ENCODE measurements at regions not wholly inside any gene's neighbourhood (a gene's known extent, or its start where the extent isn't known, plus 50 kb on each side); places are given as distances from the start of the nearest gene placed in this dataset.
"Not testable (repeated sequence)": the region's sequence is repeated elsewhere in the genome, so short reads cannot be mapped to it uniquely, and the experiment has no call there.

GRCh38 chr20:11492386-11492785, 425.3 kb upstream of the BTBD3 start:
- no peak for DNase-seq

- no peak for DNase-seq
These were observed 424.8 kb upstream of the BTBD3 start for GRCh38 chr20:11492846-11493245.

GRCh38 chr20:11496380-11496779, 421.3 kb upstream of the BTBD3 start:
- no peak for DNase-seq

- DNase-seq, result no peak
These were observed 420.1 kb upstream of the BTBD3 start for GRCh38 chr20:11497545-11497944.

GRCh38 chr20:11499101-11499634, 418.5 kb upstream of the BTBD3 start:
- DNase-seq, result no peak

- DNase-seq, result no peak
These were observed 415.6 kb upstream of the BTBD3 start for GRCh38 chr20:11502061-11502460.

GRCh38 chr20:11502671-11503070, 415.0 kb upstream of the BTBD3 start:
- DNase-seq, result no peak

DNA sequence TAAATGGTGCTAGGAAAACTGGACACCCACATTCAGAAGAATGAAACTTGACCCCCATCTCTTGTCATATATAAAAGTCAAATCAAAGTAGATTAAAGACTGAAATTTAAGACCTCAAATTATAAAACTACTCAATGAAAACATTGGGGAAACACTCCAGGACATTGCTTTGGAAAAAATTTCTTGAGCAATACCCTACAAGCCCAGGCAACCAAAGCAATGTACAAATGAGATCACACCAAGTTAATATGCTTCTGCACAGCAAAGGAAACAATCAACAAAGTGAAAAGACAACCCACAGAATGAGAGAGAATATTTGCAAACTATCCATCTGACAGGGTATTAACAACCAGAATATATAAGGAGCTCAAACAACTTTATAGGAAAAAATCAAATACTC, 407.9 kb upstream of the BTBD3 start:
- no peak for DNase-seq

DNA sequence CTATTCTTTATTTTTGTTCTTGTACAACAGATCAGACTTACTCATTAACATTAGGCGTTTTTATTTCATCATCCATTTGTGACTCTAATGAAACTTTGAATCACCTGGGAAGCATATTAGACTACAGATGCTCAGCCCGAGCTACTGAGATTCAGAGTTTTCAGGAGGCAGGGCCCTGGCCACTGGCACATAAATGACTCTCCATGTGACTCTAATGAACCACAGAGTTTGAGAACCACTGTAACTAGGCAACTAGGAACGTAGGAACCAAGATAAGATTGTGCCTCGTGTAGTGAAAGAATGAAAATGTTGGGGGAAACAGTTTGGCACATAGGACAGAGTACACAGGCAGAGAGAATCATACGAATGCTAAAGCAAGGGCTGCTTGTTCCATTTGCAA, 405.9 kb upstream of the BTBD3 start:
- DNase-seq, result no peak

GRCh38 chr20:11513241-11513745, 404.4 kb upstream of the BTBD3 start:
- not testable (repeated sequence) for DNase-seq

GRCh38 chr20:11516448-11516847, 401.2 kb upstream of the BTBD3 start:
- DNase-seq, result no peak

DNA sequence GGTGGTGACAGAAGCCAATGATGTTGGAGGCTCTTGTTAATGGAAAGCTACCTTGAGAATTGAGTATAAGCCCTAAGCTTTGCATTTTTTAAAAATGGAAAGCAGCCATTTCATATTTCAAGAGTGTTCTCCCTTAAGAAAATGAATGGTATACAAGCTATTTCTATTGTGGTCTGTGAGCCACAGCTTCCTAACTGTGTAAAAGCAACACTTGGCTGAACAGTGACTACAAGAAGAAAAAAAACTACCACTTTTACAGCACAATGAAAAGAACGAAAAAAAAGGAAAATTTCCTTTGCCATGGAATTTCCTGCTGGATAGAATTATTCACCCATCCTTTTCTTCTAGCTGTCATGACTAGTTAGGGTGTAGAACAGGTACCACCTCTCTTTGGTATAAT, 397.1 kb upstream of the BTBD3 start:
- DNase-seq, result no peak

GRCh38 chr20:11521476-11522365, 396.0 kb upstream of the BTBD3 start:
- no peak for DNase-seq

DNA sequence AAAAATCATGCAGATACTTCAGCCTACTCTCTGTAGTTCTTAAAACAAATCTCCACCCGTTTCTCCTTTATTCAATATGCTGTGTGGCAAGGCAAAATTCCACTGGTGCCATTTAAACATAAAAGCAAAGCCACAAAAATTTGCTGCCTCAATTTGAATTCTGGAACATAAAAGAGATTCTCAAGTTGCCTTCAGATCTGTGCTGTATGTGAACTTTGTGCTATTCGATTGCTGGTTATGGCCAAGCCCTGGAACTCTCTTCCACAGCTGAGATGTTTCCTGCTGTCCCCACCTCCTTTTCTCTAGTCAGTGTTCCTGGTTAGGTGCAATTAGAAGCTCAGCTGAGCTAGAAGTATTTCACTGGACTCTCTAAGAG, 395.3 kb upstream of the BTBD3 start:
- DNase-seq, result no peak

DNA sequence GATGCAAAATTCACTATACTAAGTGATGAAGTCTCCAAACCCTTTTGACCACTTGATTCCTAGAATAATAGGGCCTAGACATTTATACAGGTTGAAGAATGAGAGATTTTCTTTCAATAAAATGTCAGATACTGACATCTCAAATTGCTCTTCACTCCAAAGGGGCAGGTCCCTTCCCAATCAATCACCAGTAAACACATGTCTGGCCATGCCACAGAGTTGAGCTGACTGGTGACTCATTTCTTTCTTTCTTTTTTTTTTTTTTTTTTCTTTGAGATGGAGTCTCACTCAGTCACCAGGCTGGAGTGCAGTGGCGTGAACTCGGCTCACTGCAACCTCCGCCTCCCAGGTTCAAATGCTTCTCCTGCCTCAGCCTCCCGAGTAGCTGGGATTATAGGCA, 388.6 kb upstream of the BTBD3 start:
- no peak for DNase-seq

- no peak for DNase-seq
These were observed 380.7 kb upstream of the BTBD3 start for GRCh38 chr20:11537032-11537431.

GRCh38 chr20:11539450-11539849, 378.2 kb upstream of the BTBD3 start:
- DNase-seq, result no peak

GRCh38 chr20:11540558-11540957, 377.1 kb upstream of the BTBD3 start:
- DNase-seq, result no peak

- no peak for DNase-seq
These were observed 375.0 kb upstream of the BTBD3 start for GRCh38 chr20:11542645-11543044.

DNA sequence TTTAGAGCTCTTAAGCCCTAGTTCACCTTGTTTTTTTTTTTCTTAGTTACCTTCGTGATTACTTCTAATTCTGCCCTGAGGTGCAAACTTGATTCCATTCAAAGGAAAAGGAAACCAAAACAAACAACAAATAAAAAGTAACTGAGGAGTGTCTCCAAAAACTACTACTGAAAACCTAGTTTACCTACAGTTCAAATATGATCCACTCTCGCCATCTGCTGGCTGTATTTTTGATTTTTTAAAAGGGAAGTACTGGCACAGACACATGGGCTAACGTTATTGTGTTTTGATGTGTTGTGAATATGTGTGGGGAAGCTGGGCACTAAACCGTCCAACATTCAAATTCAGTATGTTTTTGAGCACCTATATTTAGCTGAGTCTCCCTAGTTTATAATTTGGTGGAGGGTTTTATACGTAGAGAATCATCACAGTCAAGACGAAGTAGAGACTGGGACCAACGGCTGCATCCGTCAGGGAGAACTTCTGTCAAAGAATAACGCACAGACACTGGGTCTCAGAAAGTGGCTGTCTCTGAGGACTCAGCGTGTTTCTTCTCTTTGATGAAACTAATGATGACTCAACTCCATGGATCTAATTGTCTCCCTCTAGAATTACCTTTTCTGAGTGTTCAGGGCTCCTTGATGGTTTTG, 373.5 kb upstream of the BTBD3 start:
- peak; percentile 67 to 87 for DNase-seq

DNA sequence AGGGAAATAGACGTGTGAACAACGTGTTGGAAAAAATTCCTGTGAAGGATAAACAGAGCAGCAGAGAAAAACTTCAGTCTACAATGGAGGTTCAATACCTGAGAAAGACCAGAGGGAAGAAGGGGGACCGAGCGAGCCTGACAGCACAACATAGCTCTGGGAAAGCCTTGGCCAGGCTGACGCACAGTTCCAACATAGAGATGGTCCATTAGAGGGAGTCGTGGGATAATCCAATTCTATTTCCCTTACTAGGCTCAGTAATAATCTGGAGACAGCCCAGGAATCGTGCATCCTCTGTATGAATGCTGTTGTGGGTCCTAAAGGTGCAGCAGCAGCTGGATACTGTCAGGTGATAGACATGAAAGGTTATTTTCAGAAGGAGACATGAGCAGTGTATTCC, 370.8 kb upstream of the BTBD3 start:
- DNase-seq, result peak in 1 of 2 experiments; percentile 17

DNA sequence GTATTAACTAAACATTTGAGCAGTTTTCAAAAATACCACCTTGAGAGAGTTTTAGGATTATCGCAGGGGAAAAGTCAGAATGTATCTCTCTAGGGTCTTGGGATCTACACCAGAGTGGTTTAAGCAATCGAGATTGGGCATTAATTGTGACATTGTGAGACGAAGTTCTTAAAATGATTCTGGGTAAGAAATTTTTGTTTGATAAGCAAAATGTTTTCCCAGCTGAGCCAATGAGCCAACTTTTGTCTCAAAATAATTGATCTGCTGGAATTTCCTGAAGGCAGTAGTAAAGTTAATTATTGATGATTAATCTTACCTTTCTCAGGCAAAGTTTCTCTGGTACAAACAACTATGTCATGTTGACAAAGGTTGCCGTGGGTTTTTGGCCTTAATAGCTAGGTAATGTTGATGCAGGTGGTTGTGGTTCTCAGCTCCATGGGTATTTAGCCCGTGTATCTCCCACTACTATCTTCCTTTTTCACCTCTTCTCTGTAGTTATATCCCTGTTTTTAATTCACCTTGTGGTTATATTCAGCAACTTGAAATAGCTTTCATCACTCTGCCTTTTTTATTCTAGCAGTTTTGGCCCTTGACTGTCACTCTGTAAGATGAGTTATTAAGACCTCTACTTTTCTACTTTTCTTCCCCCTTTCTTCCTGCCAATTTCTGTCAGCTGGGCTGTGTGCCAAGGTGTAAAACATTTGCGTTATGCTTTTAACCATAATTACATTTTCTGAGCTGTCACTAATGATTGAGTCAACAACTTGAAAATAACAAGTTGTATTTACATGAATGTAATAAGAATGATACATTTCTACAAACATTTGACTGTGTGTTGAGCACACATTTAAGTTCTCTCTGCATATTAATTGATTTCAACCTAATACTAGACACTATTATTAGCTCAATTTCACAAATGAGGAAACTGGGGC, 368.3 kb upstream of the BTBD3 start:
- no peak for DNase-seq
